Endothelial cell of umbilical vein (primary cell): ENCODE measurements at regions not wholly inside any gene's neighbourhood (a gene's known extent, or its start where the extent isn't known, plus 50 kb on each side); places are given as distances from the start of the nearest gene placed in this dataset.

Experiments used
- BruUV-seq: library from RNA; stranded (reverse); fragments of 400-500 nt; replicated peaks from 2 replicates; lab custom pipeline; 2021; lab: Mats Ljungman, UMichigan
- CTCF ChIA-PET: fragments of 300-600, 350-600 bp; sonication (Branson Sonifier 250); formaldehyde crosslinking; loops from one replicate; lab custom pipeline; 2021; ENCODE audit warnings: antibody characterized with exemption, inconsistent platforms; lab: Charles Lee
- POLR2A ChIA-PET: fragments of 300-600, 350-600 bp; sonication (Branson Sonifier 250); formaldehyde crosslinking; loops from one replicate; lab custom pipeline; 2021; ENCODE audit warnings: antibody characterized with exemption, inconsistent platforms; lab: Charles Lee
- DNase-seq: peaks from one replicate; pipeline ENCODE4 v3.0.0-alpha.2; 2011; ENCODE audit warnings: low read depth, low spot score
- FAIRE-seq: peaks from 2 replicates; lab custom pipeline; 2011; peaks lifted over from hg19 to GRCh38; lab: Jason Lieb, UNC
- H2AFZ ChIP-seq: 2 replicates; pipeline ENCODE4 v1.6.0; 2012; ENCODE audit warnings: low read depth, low read length, control low read depth, inconsistent platforms
- H3K27ac ChIP-seq: 2 replicates; pipeline ENCODE4 v1.5.1; 2011; ENCODE audit warnings: low read depth, mild to moderate bottlenecking, control low read depth, low read length, moderate library complexity; ENCODE audit not compliant: insufficient read depth
- H3K27me3 ChIP-seq, 2 experiments: 2 replicates each; pipeline versions ENCODE4 v1.6.0 to v1.6.1; 2011; ENCODE audit warnings: low read length in 2 of 2, mixed read lengths in 1 of 2; ENCODE audit not compliant: control insufficient read depth in 2 of 2, insufficient read depth in 2 of 2
- H3K36me3 ChIP-seq, 2 experiments: 2 replicates in 1 of 2; 3 replicates in 1 of 2; pipeline ENCODE4 v1.5.1; 2011; ENCODE audit warnings: low read length in 2 of 2, mild to moderate bottlenecking in 1 of 2, moderate library complexity in 1 of 2; ENCODE audit not compliant: control insufficient read depth in 2 of 2, insufficient read depth in 2 of 2; ENCODE audit errors: extremely low read depth in 1 of 2
- H3K4me1 ChIP-seq: 3 replicates; pipeline ENCODE4 v1.5.1; 2011; ENCODE audit warnings: mild to moderate bottlenecking, low read length; ENCODE audit not compliant: control insufficient read depth, insufficient read depth; ENCODE audit errors: extremely low read depth
- H3K4me2 ChIP-seq: 2 replicates; pipeline ENCODE4 v1.6.1; 2011; ENCODE audit warnings: low read length, control low read depth, mixed read lengths; ENCODE audit not compliant: insufficient read depth
- H3K4me3 ChIP-seq, 3 experiments: fragments of 200-600 bp in 1 of 3; sonication (generic), shearing (Covaris generic) in 1 of 3; replicated peaks in 1 of 3; 2 replicates each; pipeline ENCODE4 v1.5.1; 2011 to 2016; ENCODE audit warnings: control low read depth in 3 of 3, low read length in 3 of 3, mild to moderate bottlenecking in 2 of 3, inconsistent platforms in 1 of 3, low read depth in 1 of 3, moderate library complexity in 1 of 3; ENCODE audit not compliant: insufficient read depth in 1 of 3
- H3K79me2 ChIP-seq: 2 replicates; pipeline ENCODE4 v1.6.0; 2012; ENCODE audit warnings: low read length, inconsistent platforms; ENCODE audit not compliant: control insufficient read depth, insufficient read depth
- H3K9ac ChIP-seq: replicated peaks from 2 replicates; pipeline ENCODE3; 2011; ENCODE audit warnings: low read length, control low read depth; ENCODE audit not compliant: insufficient read depth; ENCODE audit errors: extremely low read depth
- H3K9me1 ChIP-seq: replicated peaks from 3 replicates; pipeline ENCODE4 v1.6.0; 2011; ENCODE audit warnings: mild to moderate bottlenecking, low read length; ENCODE audit not compliant: control insufficient read depth, insufficient read depth; ENCODE audit errors: extremely low read depth
- H3K9me3 ChIP-seq: replicated peaks from 2 replicates; pipeline ENCODE4 v1.5.1; 2012; ENCODE audit warnings: low read length, inconsistent platforms; ENCODE audit not compliant: control insufficient read depth, insufficient read depth
- H4K20me1 ChIP-seq: replicated peaks from 2 replicates; pipeline ENCODE3; 2011; ENCODE audit warnings: mild to moderate bottlenecking, low read length; ENCODE audit not compliant: control insufficient read depth, insufficient read depth; ENCODE audit errors: extremely low read depth
- CTCF ChIP-seq, 2 donors: IDR thresholded peaks; 1 replicate in 1 of 2; 2 replicates in 1 of 2; pipeline ENCODE4 v1.5.1; 2011; ENCODE audit warnings: low read length in 2 of 2, mild to moderate bottlenecking in 2 of 2, moderate library complexity in 2 of 2, control low read depth in 1 of 2, inconsistent platforms in 1 of 2, low read depth in 1 of 2; ENCODE audit not compliant: insufficient read depth in 1 of 2; ENCODE audit errors: extremely low read depth in 1 of 2
- EZH2 ChIP-seq: IDR thresholded peaks from 2 replicates; pipeline ENCODE4 v1.6.1; 2012; ENCODE audit warnings: borderline replicate concordance, low read depth, mild to moderate bottlenecking, moderate library complexity, low read length, inconsistent platforms; ENCODE audit not compliant: severe bottlenecking
- FOS ChIP-seq: IDR thresholded peaks from 2 replicates; pipeline ENCODE4 v1.6.1; 2011; ENCODE audit warnings: mild to moderate bottlenecking, low read length, moderate library complexity, borderline replicate concordance; ENCODE audit not compliant: insufficient read depth
- GATA2 ChIP-seq: IDR thresholded peaks from 2 replicates; pipeline ENCODE4 v1.7.0; 2011; ENCODE audit warnings: low read depth, mild to moderate bottlenecking, moderate library complexity, mixed read lengths, low read length; ENCODE audit not compliant: insufficient read length, insufficient read depth
- JUN ChIP-seq: IDR thresholded peaks from 2 replicates; pipeline ENCODE4 v1.6.1; 2011; ENCODE audit warnings: borderline replicate concordance, low read depth; ENCODE audit not compliant: insufficient read length, insufficient read depth
- MAX ChIP-seq: IDR thresholded peaks from 2 replicates; pipeline ENCODE4 v1.6.1; 2011; ENCODE audit not compliant: insufficient read depth, insufficient read length
- MYC ChIP-seq: IDR thresholded peaks from one replicate; pipeline ENCODE4 v1.6.1; 2011; ENCODE audit warnings: mild to moderate bottlenecking, low read depth, low read length
- POLR2A ChIP-seq: IDR thresholded peaks from 2 replicates; pipeline ENCODE4 v1.6.1; 2012; ENCODE audit warnings: low read depth, mild to moderate bottlenecking, control low read depth, low read length
- POLR2AphosphoS5 ChIP-seq: IDR thresholded peaks from 2 replicates; pipeline ENCODE4 v1.6.1; 2012; ENCODE audit warnings: low read depth, mild to moderate bottlenecking, control low read depth, low read length, moderate library complexity; ENCODE audit not compliant: insufficient read depth
- dilution Hi-C: fragments of 300-500 bp; cut with MboI; formaldehyde crosslinking; loops from one replicate; pipeline ENCODE4 v1.15.0; 2019; ENCODE audit warnings: low sequenced_read_pairs; ENCODE audit not compliant: extremely low pct_ligation_motif_present
- intact Hi-C: fragments of 100-400 bp; cut with micrococcal nuclease; formaldehyde crosslinking; loops from one replicate; pipeline ENCODE4 v1.10.0; 2022

GRCh38 chr2:145341536-145341935, 821.6 kb upstream of the ZEB2 start:
- BruUV-seq, result no TSS peak
- Histone ChIP-seq H3K79me2 (no peaks in the 10 kb centered on the region), H3K4me2 (no peak overlapping the region), H3K9me1 (no peaks in the 10 kb centered on the region), H3K9ac (no peak overlapping the region), H3K9me3 (no peaks in the 10 kb centered on the region), H3K27me3 (no peaks in the 10 kb centered on the region), H3K4me1 (no peaks in the 10 kb centered on the region), H3K36me3 (no peaks in the 10 kb centered on the region), H3K27ac (no peak overlapping the region), H2AFZ (no peak overlapping the region), H3K4me3 (no peak overlapping the region), H4K20me1 (no peaks in the 10 kb centered on the region)
- no peak for FAIRE-seq
- POLR2A ChIA-PET, result no interaction called here
- intact Hi-C loops, result no loop called here
- CTCF ChIA-PET, result no interaction called here
- no peak for DNase-seq
- no peak for TF ChIP-seq POLR2A
- TF ChIP-seq CTCF (IDR thresholded peaks at IDR 0.05; ENCODE audit: extremely low read depth in 1 of 2, insufficient read depth in 1 of 2, low read depth in 1 of 2, low read length in 2 of 2), result no peak
- no peak for TF ChIP-seq POLR2AphosphoS5
- TF ChIP-seq FOS, result no peak
- TF ChIP-seq MYC, result no peak
- TF ChIP-seq MAX, result no peak
- TF ChIP-seq JUN, result no peak
- TF ChIP-seq EZH2, result no peak
- no peak for TF ChIP-seq GATA2
- dilution Hi-C loops, result no loop called here
